ENCODE measurements at regions not wholly inside any gene's neighbourhood (a gene's known extent, or its start where the extent isn't known, plus 50 kb on each side); places are given as distances from the start of the nearest gene placed in this dataset.
"Not testable (repeated sequence)": the region's sequence is repeated elsewhere in the genome, so short reads cannot be mapped to it uniquely, and the experiment has no call there.

- Histone ChIP-seq H3K27ac (no peak overlapping the region), H3K36me3 (no peaks in the 10 kb centered on the region), H3K27me3 (no peaks in the 10 kb centered on the region), H3K4me1 (peaks cover 0 to 8% (median 0%) of the 10 kb centered on the region in 4 donors), H3K9me3 (no peaks in the 10 kb centered on the region), H3K4me3 (no peak overlapping the region)
- no peak for DNase-seq (ENCODE audit: low spot score in 2 of 2)
- 52 to 73% methylated on average over 2 of the region's 2 CpGs for WGBS, 2 donors
- TF ChIP-seq EP300 (IDR thresholded peaks at IDR 0.05) (no peak), CTCF (IDR thresholded peaks at IDR 0.05) (no peak), POLR2A (IDR thresholded peaks at IDR 0.05) (no peak)
These were observed 155.0 kb upstream of the SERTAD2 start for GRCh38 chr2:64808754-64809153.

DNA sequence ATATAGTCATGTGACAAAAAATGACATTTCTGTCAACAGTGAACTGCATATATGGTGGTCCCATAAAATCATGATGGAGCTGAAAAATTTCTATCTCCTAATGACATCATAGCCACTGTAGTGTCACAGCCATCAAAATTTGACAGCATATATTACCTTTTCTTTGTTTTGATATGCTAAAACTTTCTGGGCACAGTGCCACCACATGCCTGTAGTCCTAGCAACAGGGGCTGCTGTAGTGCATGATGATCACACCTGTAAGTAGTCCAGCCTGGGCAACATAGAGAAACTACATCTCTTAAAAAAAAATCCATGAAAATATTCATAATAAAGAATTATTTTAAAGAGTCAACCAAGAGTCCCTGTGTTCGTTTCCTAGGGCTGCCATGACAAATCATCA is 155.5 kb upstream of the SERTAD2 start:
- 79 to 83% methylated on average over 1 of the region's 1 CpG for WGBS, 2 donors
- TF ChIP-seq EP300 (IDR thresholded peaks at IDR 0.05): no peak
- no peak for TF ChIP-seq CTCF (IDR thresholded peaks at IDR 0.05)
- TF ChIP-seq POLR2A (IDR thresholded peaks at IDR 0.05): no peak
- no peak overlapping the region for H3K4me3 ChIP-seq

DNA sequence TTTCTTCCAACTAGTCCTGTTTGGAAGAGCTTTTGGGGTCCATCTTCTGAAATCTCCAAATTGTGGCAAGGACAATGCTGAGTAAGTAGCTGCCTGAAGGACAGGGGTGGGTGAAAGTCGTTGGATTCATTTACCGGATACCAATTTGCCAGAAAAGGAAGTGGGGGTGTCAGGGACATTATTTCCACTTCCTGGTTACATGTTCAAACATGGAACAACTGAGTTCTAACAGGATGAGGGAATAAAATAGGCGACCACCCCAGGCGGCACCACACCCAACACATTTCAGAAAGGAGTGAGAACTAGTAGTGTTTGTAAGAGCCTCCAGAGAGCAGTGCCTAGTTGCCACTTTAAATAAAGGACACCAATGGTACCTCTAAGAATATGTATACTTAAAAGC is 158.6 kb upstream of the SERTAD2 start:
- H3K27me3 ChIP-seq: no peaks in the 10 kb centered on the region
- 58 to 63% methylated on average over 4 of the region's 4 CpGs for WGBS, 2 donors
- H3K36me3 ChIP-seq: no peaks in the 10 kb centered on the region
- H3K4me1 ChIP-seq: peaks cover 0 to 8% (median 0%) of the 10 kb centered on the region in 4 donors
- no peak overlapping the region for H3K4me3 ChIP-seq
- DNase-seq (ENCODE audit: low spot score in 2 of 2): no peak
- no peak overlapping the region for H3K27ac ChIP-seq
- TF ChIP-seq CTCF (IDR thresholded peaks at IDR 0.05): no peak
- TF ChIP-seq POLR2A (IDR thresholded peaks at IDR 0.05): no peak
- TF ChIP-seq EP300 (IDR thresholded peaks at IDR 0.05): no peak
- no peaks in the 10 kb centered on the region for H3K9me3 ChIP-seq

More for the DNA sequence above, 155.5 kb upstream of the SERTAD2 start:
- Histone ChIP-seq H3K36me3 (no peaks in the 10 kb centered on the region), H3K9me3 (no peaks in the 10 kb centered on the region), H3K27ac (no peak overlapping the region), H3K4me1 (peaks cover 0 to 8% (median 0%) of the 10 kb centered on the region in 4 donors), H3K27me3 (no peaks in the 10 kb centered on the region)
- DNase-seq (ENCODE audit: low spot score in 2 of 2): no peak

DNA sequence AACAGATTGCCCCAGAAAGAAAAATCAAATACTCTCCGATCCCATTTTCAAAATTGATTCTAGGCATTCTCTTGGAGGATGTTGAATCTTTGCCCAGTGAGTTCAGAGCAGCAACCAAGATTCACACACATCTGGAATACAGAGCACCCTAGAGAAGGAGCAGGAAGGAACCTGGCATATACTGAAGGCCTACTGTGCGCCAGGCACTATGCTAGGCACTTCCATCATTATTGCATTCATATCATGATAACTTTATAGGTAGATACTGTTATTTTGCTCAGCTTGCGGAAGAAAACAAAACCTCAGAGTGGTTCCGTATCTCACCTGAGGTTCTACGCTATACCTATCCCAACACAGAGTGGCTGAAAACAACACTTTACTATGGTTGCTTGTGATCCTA is 160.3 kb upstream of the SERTAD2 start:
- Histone ChIP-seq H3K4me3 (no peak overlapping the region), H3K4me1 (peaks cover 0 to 8% (median 0%) of the 10 kb centered on the region in 4 donors), H3K27ac (no peak overlapping the region), H3K36me3 (no peaks in the 10 kb centered on the region), H3K9me3 (no peaks in the 10 kb centered on the region), H3K27me3 (no peaks in the 10 kb centered on the region)
- TF ChIP-seq CTCF (IDR thresholded peaks at IDR 0.05) (no peak), EP300 (IDR thresholded peaks at IDR 0.05) (no peak), POLR2A (IDR thresholded peaks at IDR 0.05) (no peak)
- whole genome bisulfite sequencing, 2 donors: 84 to 85% methylated on average over 5 of the region's 5 CpGs
- no peak for DNase-seq (ENCODE audit: low spot score in 2 of 2)

DNA sequence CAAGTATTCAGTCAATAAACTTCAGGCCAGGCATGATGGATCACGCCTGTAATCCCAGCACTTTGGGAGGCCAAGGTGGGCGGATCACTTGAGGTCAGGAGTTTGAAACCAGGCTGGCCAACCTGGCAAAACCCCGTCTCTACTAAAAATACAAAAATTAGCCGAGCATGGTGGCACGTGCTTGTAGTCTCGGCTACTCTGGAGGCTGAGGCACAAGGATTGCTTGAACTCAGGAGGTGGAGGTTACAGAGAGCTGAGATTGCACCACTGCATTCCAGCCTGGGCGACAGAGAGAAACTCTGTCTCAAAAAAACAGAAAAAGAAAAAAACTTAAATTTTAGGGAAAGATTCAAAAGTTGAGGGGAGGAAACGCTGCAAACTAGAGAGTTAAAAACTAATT is 162.8 kb upstream of the SERTAD2 start:
- not testable (repeated sequence) for H3K4me3 ChIP-seq; H3K9me3 ChIP-seq; H3K36me3 ChIP-seq; H3K27me3 ChIP-seq; DNase-seq (ENCODE audit: low spot score in 2 of 2); H3K27ac ChIP-seq; H3K4me1 ChIP-seq
- WGBS, 2 donors: 90 to 95% methylated on average over 8 of the region's 8 CpGs

DNA sequence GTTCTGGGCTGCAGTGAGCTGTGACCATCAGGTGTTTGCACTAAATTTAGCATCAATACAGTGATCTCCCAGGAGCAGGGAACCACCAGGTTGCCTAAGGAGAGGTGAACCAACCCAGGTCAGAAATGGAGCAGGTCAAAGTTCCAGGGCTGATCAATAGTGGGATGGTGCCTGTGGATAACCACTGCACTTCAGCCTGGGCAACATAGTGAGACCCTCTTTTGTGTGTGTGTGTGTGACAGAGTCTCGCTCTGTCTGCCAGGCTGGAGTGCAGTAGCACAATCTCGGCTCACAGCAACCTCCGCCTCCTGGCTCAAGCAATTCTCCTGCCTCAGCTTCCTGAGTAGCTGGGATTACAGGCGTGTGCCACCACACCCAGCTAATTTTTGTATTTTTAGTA is 163.7 kb upstream of the SERTAD2 start:
- Histone ChIP-seq H3K27ac (no peak overlapping the region), H3K36me3 (no peaks in the 10 kb centered on the region), H3K4me3 (no peak overlapping the region), H3K27me3 (no peaks in the 10 kb centered on the region), H3K4me1 (peaks cover 0 to 8% (median 0%) of the 10 kb centered on the region in 4 donors), H3K9me3 (no peaks in the 10 kb centered on the region)
- DNase-seq (ENCODE audit: low spot score in 2 of 2): no peak
- WGBS, 2 donors: 90 to 98% methylated on average over 4 of the region's 4 CpGs
- TF ChIP-seq EP300 (IDR thresholded peaks at IDR 0.05): no peak
